HG03175 (cell line): ENCODE measurements at regions not wholly inside any gene's neighbourhood (a gene's known extent, or its start where the extent isn't known, plus 50 kb on each side); places are given as distances from the start of the nearest gene placed in this dataset.

ENCODE experiments used
- ATAC-seq: cut with Tn5 transposase; IDR thresholded peaks from one replicate; pipeline ENCODE4 v1.9.1; 2021; ENCODE audit warnings: mild to moderate bottlenecking, moderate library complexity; ENCODE audit not compliant: unreplicated experiment

- no peak for ATAC-seq
Observed at GRCh38 chr14:101040538-101041442, 137.3 kb upstream of the RTL1 start.

GRCh38 chr14:101043891-101044290 lies 140.4 kb upstream of the RTL1 start:
- no peak for ATAC-seq

- no peak for ATAC-seq
Observed at GRCh38 chr14:101044741-101045140, 141.2 kb upstream of the RTL1 start.

- no peak for ATAC-seq
Observed at GRCh38 chr14:101045511-101045910, 142.0 kb upstream of the RTL1 start.

- no peak for ATAC-seq
Observed at GRCh38 chr14:101046071-101046470, 142.5 kb upstream of the RTL1 start.

GRCh38 chr14:101047326-101047725 lies 143.8 kb upstream of the RTL1 start:
- no peak for ATAC-seq

- ATAC-seq: no peak
Observed at GRCh38 chr14:101048766-101049165, 145.2 kb upstream of the RTL1 start.

GRCh38 chr14:101049511-101049910 lies 146.0 kb upstream of the RTL1 start:
- ATAC-seq: no peak

- ATAC-seq: no peak
Observed at GRCh38 chr14:101049942-101050341, 146.4 kb upstream of the RTL1 start.

GRCh38 chr14:101050901-101051490 lies 147.5 kb upstream of the RTL1 start:
- no peak for ATAC-seq

- ATAC-seq: no peak
Observed at GRCh38 chr14:101054671-101055070, 151.1 kb upstream of the RTL1 start.

- ATAC-seq: no peak
Observed at GRCh38 chr14:101055106-101055662, 151.7 kb upstream of the RTL1 start.

GRCh38 chr14:101055776-101056374 lies 152.4 kb upstream of the RTL1 start:
- ATAC-seq: no peak

GRCh38 chr14:101056446-101056845 lies 152.9 kb upstream of the RTL1 start:
- no peak for ATAC-seq

- ATAC-seq: no peak
Observed at GRCh38 chr14:101057394-101057793, 153.9 kb upstream of the RTL1 start.

- ATAC-seq: no peak
Observed at GRCh38 chr14:101058571-101058970, 155.0 kb upstream of the RTL1 start.

GRCh38 chr14:101060171-101060601 lies 156.7 kb upstream of the RTL1 start:
- ATAC-seq: no peak

- ATAC-seq: no peak
Observed at GRCh38 chr14:101061411-101062064, 158.0 kb upstream of the RTL1 start.

GRCh38 chr14:101062065-101062450 lies 158.5 kb upstream of the RTL1 start:
- no peak for ATAC-seq

GRCh38 chr14:101062601-101063000 lies 159.1 kb upstream of the RTL1 start:
- ATAC-seq: no peak

- no peak for ATAC-seq
Observed at GRCh38 chr14:101063121-101063520, 159.6 kb upstream of the RTL1 start.
